SKM-1 (cell line): ENCODE measurements at regions not wholly inside any gene's neighbourhood (a gene's known extent, or its start where the extent isn't known, plus 50 kb on each side); places are given as distances from the start of the nearest gene placed in this dataset.

ENCODE experiments used
- DNase-seq: peaks from one replicate; lab custom pipeline; 2025; ENCODE audit not compliant: unreplicated experiment; lab: John Stamatoyannopoulos, UW

GRCh38 chr2:219766658-219767057 is 139.2 kb downstream of the SLC4A3 start:
- no peak for DNase-seq

- no peak for DNase-seq
Observed at GRCh38 chr2:219769090-219769910, 141.9 kb downstream of the SLC4A3 start.

GRCh38 chr2:219772103-219772635 is 144.7 kb downstream of the SLC4A3 start:
- DNase-seq = no peak

GRCh38 chr2:219772697-219773096 is 145.3 kb downstream of the SLC4A3 start:
- DNase-seq = no peak

GRCh38 chr2:219775506-219775905 is 148.1 kb downstream of the SLC4A3 start:
- DNase-seq = no peak

- DNase-seq = no peak
Observed at GRCh38 chr2:219777388-219777787, 150.0 kb downstream of the SLC4A3 start.

- no peak for DNase-seq
Observed at GRCh38 chr2:219778189-219778588, 150.8 kb downstream of the SLC4A3 start.

GRCh38 chr2:219782737-219783348 is 155.4 kb downstream of the SLC4A3 start:
- no peak for DNase-seq

- DNase-seq = no peak
Observed at GRCh38 chr2:219783359-219783975, 156.0 kb downstream of the SLC4A3 start.

- no peak for DNase-seq
Observed at GRCh38 chr2:219784178-219784577, 156.7 kb downstream of the SLC4A3 start.

- DNase-seq = no peak
Observed at GRCh38 chr2:219789476-219789875, 162.0 kb downstream of the SLC4A3 start.

GRCh38 chr2:219792446-219792845 is 165.0 kb downstream of the SLC4A3 start:
- DNase-seq = no peak

GRCh38 chr2:219798430-219798829 is 171.0 kb downstream of the SLC4A3 start:
- DNase-seq = no peak

- peak; percentile 1 for DNase-seq
Observed at GRCh38 chr2:219803294-219803693, 175.9 kb downstream of the SLC4A3 start.

GRCh38 chr2:219810895-219811294 is 183.5 kb downstream of the SLC4A3 start:
- no peak for DNase-seq

- no peak for DNase-seq
Observed at GRCh38 chr2:219812672-219813071, 185.2 kb downstream of the SLC4A3 start.

- no peak for DNase-seq
Observed at GRCh38 chr2:219820767-219821166, 193.3 kb downstream of the SLC4A3 start.

GRCh38 chr2:219823574-219823973 is 196.1 kb downstream of the SLC4A3 start:
- no peak for DNase-seq

- no peak for DNase-seq
Observed at GRCh38 chr2:219824996-219825395, 197.6 kb downstream of the SLC4A3 start.

- no peak for DNase-seq
Observed at GRCh38 chr2:219828127-219828526, 200.7 kb downstream of the SLC4A3 start.

- DNase-seq = no peak
Observed at GRCh38 chr2:219829667-219830352, 202.4 kb downstream of the SLC4A3 start.
